ENCODE measurements at regions not wholly inside any gene's neighbourhood (a gene's known extent, or its start where the extent isn't known, plus 50 kb on each side); places are given as distances from the start of the nearest gene placed in this dataset.
"Not testable (repeated sequence)": the region's sequence is repeated elsewhere in the genome, so short reads cannot be mapped to it uniquely, and the experiment has no call there.

DNA sequence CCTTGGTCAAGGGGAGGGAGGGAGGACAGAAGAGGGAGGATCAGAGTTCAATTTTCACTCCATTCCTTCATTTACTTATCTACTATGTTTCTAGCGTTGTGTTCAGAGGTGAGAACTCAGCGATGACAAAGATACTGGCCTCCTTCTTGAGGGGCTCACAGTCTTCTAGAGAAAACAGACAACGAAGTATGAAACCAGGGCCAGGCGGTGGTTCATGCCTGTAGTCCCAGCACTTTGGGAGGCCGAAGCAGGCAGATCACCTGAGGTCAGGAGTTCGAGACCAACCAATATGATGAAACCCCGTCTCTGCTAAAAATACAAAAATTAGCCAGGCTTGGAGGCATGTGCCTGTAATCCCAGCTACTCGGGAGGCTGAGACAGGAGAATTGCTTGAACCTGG lies 277.4 kb downstream of the MYCN start:
- intact Hi-C loops (cut with micrococcal nuclease), result loop anchor here in 1 of 2 donors (1.0 kb wide), 1 partner anchor 277 kb away; the partner anchor contains the start of gene MYCN
- POLR2A ChIA-PET, H3K9me3 Mint-ChIP-seq: not testable (repeated sequence)

DNA sequence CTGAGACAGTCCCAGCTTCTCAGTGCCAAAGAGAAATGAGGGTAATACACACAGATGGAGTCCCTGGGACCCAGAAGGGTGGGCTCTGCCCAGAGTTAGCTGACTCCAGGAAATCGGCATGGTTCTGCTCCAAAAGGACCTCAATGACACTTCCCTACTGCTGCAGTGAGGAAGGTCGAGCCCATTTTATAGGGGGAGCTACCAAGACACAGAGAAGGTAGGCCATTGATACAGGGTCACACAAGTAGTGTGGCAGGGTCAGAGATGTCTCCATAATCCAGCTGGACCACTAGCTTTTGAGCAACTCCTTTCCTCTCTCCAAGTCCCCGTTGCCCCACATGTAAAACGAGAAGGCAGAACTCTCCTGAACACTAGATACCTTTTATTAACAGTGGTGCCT lies 276.9 kb downstream of the MYCN start:
- Mint-ChIP-seq H3K9me3 (peaks cover 0 to 6% (median 0%) of the 10 kb centered on the region in 11 donors), H3K4me3 (no peak overlapping the region), H3K4me1 (no peaks in the 10 kb centered on the region), H3K27me3 (peaks cover 0 to 15% (median 7%) of the 10 kb centered on the region in 5 donors), H3K27ac (no peak overlapping the region), H3K36me3 (no peaks in the 10 kb centered on the region)
- DNase-seq (no peak), ATAC-seq (no peak)
- H3K4me3 ChIP-seq (ENCODE audit: low read length), result no peak overlapping the region
- ChIA-PET CTCF (no interaction called here), POLR2A (no interaction called here)
- no peaks in the 10 kb centered on the region for H3K9me3 ChIP-seq (ENCODE audit: control insufficient read depth in 2 of 3, low read length in 3 of 3)
- no peak overlapping the region for H3K27ac ChIP-seq (ENCODE audit: low read depth, low read length)
- intact Hi-C loops (cut with micrococcal nuclease), result no loop called here
- H3K27me3 ChIP-seq (ENCODE audit: control insufficient read depth in 2 of 2, insufficient read depth in 2 of 2, low read length in 2 of 2), result no peaks in the 10 kb centered on the region
- no peaks in the 10 kb centered on the region for H3K36me3 ChIP-seq (ENCODE audit: control insufficient read depth in 2 of 3, insufficient read depth in 3 of 3, low read length in 3 of 3)
- no peaks in the 10 kb centered on the region for H3K4me1 ChIP-seq (ENCODE audit: control insufficient read depth in 2 of 2, insufficient read depth in 2 of 2, low read length in 2 of 2)

More for the DNA sequence above, 277.4 kb downstream of the MYCN start:
- ATAC-seq; H3K4me3 ChIP-seq (ENCODE audit: low read length); DNase-seq; H3K27ac ChIP-seq (ENCODE audit: low read depth, low read length); H3K36me3 ChIP-seq (ENCODE audit: control insufficient read depth in 2 of 3, insufficient read depth in 3 of 3, low read length in 3 of 3); H3K27me3 ChIP-seq (ENCODE audit: control insufficient read depth in 2 of 2, insufficient read depth in 2 of 2, low read length in 2 of 2); H3K4me3 Mint-ChIP-seq; H3K9me3 ChIP-seq (ENCODE audit: control insufficient read depth in 2 of 3, low read length in 3 of 3); H3K4me1 ChIP-seq (ENCODE audit: control insufficient read depth in 2 of 2, insufficient read depth in 2 of 2, low read length in 2 of 2); H3K4me1 Mint-ChIP-seq; CTCF ChIA-PET; H3K36me3 Mint-ChIP-seq; H3K27ac Mint-ChIP-seq: not testable (repeated sequence)
- peaks cover 0 to 15% (median 7%) of the 10 kb centered on the region in 5 donors for H3K27me3 Mint-ChIP-seq

DNA sequence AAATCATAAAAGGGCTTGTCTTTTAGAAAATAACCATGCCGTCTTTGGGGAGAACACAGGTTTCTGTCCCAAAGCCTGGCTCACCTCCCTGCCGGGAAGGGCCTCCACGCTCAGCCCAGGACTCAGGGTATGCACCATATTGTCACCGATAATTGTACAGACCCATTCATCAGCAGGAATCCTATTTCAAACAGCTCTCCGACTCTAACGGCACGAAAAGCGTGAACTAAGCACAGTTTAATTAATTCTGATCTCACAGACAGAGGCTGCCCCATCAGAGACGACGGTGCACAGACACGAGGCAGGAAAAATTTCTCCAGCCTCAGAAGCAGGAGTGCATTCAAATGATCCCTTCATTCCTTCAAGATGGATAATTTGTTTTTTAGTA lies 276.2 kb downstream of the MYCN start:
- Histone ChIP-seq H3K27ac (ENCODE audit: low read depth, low read length) (no peak overlapping the region), H3K4me1 (ENCODE audit: control insufficient read depth in 2 of 2, insufficient read depth in 2 of 2, low read length in 2 of 2) (no peaks in the 10 kb centered on the region), H3K9me3 (ENCODE audit: control insufficient read depth in 2 of 3, low read length in 3 of 3) (no peaks in the 10 kb centered on the region), H3K36me3 (ENCODE audit: control insufficient read depth in 2 of 3, insufficient read depth in 3 of 3, low read length in 3 of 3) (no peaks in the 10 kb centered on the region), H3K4me3 (ENCODE audit: low read length) (no peak overlapping the region), H3K27me3 (ENCODE audit: control insufficient read depth in 2 of 2, insufficient read depth in 2 of 2, low read length in 2 of 2) (no peaks in the 10 kb centered on the region)
- Mint-ChIP-seq H3K4me3 (no peak overlapping the region), H3K27me3 (peaks cover 0 to 12% (median 2%) of the 10 kb centered on the region in 5 donors), H3K36me3 (no peaks in the 10 kb centered on the region), H3K27ac (no peak overlapping the region), H3K9me3 (peaks cover 0 to 2% (median 0%) of the 10 kb centered on the region in 11 donors), H3K4me1 (no peaks in the 10 kb centered on the region)
- no peak for ATAC-seq
- no peak for DNase-seq
- ChIA-PET POLR2A (no interaction called here), CTCF (no interaction called here)
- intact Hi-C loops (cut with micrococcal nuclease), result no loop called here

DNA sequence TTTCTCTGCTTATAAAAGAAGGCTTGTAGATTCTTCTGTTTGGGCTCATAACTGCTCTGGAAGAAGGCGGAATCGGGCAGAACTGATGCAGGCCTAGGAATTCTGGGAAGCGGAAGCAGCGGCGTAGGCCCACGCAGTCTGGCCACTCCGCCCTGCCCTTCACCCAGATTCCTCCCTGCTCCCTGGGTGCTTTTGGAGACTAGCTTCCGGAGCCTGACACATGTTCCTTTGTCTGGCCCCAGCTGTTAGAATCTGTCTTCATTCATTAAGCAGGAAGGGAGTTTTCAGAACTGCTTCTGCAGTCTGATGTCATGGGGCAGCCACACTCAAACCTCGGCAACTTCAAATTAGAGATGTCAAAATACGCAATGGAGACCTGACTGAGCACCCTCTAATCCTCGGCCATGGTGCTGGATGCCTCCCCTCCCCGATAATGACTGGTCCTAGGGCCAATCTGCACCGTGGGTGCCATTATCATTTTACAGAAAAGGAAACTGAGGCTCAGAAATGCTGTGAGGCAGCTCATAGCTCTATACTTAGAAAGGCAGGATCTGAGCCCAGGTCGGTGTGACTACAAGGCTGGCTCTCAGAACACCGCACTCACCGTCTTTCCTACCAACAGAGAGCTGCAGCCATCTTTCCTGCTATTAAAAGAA lies 275.7 kb downstream of the MYCN start:
- H3K9me3 ChIP-seq (ENCODE audit: control insufficient read depth in 2 of 3, low read length in 3 of 3), result no peaks in the 10 kb centered on the region
- intact Hi-C loops (cut with micrococcal nuclease), result no loop called here
- no peak overlapping the region for H3K27ac ChIP-seq (ENCODE audit: low read depth, low read length)
- ChIA-PET POLR2A (no interaction called here), CTCF (no interaction called here)
- Mint-ChIP-seq H3K36me3 (no peaks in the 10 kb centered on the region), H3K4me1 (no peaks in the 10 kb centered on the region), H3K27ac (no peak overlapping the region), H3K27me3 (peaks cover 0 to 8% (median 0%) of the 10 kb centered on the region in 5 donors), H3K4me3 (no peak overlapping the region), H3K9me3 (peaks cover 0 to under 1% (median 0%) of the 10 kb centered on the region in 11 donors)
- no peaks in the 10 kb centered on the region for H3K36me3 ChIP-seq (ENCODE audit: control insufficient read depth in 2 of 3, insufficient read depth in 3 of 3, low read length in 3 of 3)
- ATAC-seq (no peak), DNase-seq (no peak)
- no peaks in the 10 kb centered on the region for H3K4me1 ChIP-seq (ENCODE audit: control insufficient read depth in 2 of 2, insufficient read depth in 2 of 2, low read length in 2 of 2)
- no peak overlapping the region for H3K4me3 ChIP-seq (ENCODE audit: low read length)
- H3K27me3 ChIP-seq (ENCODE audit: control insufficient read depth in 2 of 2, insufficient read depth in 2 of 2, low read length in 2 of 2), result no peaks in the 10 kb centered on the region

DNA sequence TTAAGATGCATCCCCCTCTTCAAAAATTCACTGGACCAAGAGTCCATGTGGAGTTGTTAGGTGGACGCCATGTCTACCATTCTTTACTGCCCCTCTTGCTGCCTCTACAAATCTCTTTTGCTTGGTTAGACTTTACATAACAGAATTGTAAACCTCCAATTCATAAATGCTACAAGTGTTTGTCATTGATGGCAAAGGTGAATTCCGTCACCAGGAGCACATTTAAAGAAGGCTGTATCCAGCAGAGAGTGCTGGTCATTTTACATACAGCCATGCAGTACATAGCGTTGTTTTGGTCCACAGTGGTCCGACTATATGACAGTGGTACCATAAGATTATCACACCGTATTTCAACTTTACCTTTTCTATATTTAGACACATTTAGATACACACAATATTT lies 274.5 kb downstream of the MYCN start:
- intact Hi-C loops (cut with micrococcal nuclease), result no loop called here

DNA sequence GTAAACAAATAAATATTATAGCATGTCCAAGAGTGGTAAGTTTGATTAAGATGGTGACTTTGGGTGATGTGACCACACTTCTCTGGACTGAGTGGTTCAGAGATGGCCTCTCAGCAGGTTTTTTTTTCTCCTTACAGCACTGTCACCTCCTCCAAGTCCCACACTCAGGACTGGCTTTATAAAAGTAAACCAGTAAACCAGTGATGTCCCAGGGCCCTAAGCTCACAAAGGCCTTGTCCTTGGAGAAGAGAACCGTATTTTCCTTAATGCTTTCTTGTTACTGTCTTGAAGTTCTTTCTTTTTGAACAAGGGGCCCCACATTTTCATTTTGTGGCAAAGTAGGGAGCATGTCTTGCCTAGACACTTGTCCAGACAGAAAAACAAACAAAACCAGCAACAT lies 274.0 kb downstream of the MYCN start:
- intact Hi-C loops (cut with micrococcal nuclease), result no loop called here
- H3K4me3 ChIP-seq (ENCODE audit: low read length), result no peak overlapping the region
- H3K36me3 ChIP-seq (ENCODE audit: control insufficient read depth in 2 of 3, insufficient read depth in 3 of 3, low read length in 3 of 3), result no peaks in the 10 kb centered on the region
- Mint-ChIP-seq H3K27me3 (peaks cover 0 to 8% (median 0%) of the 10 kb centered on the region in 5 donors), H3K27ac (no peak overlapping the region), H3K4me3 (no peak overlapping the region), H3K4me1 (no peaks in the 10 kb centered on the region), H3K36me3 (no peaks in the 10 kb centered on the region), H3K9me3 (peaks cover 0 to 4% (median 0%) of the 10 kb centered on the region in 11 donors)
- ChIA-PET CTCF (no interaction called here), POLR2A (no interaction called here)
- H3K9me3 ChIP-seq (ENCODE audit: control insufficient read depth in 2 of 3, low read length in 3 of 3), result no peaks in the 10 kb centered on the region
- H3K27me3 ChIP-seq (ENCODE audit: control insufficient read depth in 2 of 2, insufficient read depth in 2 of 2, low read length in 2 of 2), result no peaks in the 10 kb centered on the region
- DNase-seq, result no peak
- ATAC-seq, result no peak
- H3K27ac ChIP-seq (ENCODE audit: low read depth, low read length), result no peak overlapping the region
- no peaks in the 10 kb centered on the region for H3K4me1 ChIP-seq (ENCODE audit: control insufficient read depth in 2 of 2, insufficient read depth in 2 of 2, low read length in 2 of 2)

More for the DNA sequence above, 274.5 kb downstream of the MYCN start:
- Mint-ChIP-seq H3K27me3 (peaks cover 0 to 8% (median 0%) of the 10 kb centered on the region in 5 donors), H3K4me3 (no peak overlapping the region), H3K36me3 (no peaks in the 10 kb centered on the region), H3K9me3 (peaks cover 0 to 4% (median 0%) of the 10 kb centered on the region in 11 donors), H3K4me1 (no peaks in the 10 kb centered on the region), H3K27ac (no peak overlapping the region)
- ChIA-PET CTCF (no interaction called here), POLR2A (no interaction called here)
- Histone ChIP-seq H3K36me3 (ENCODE audit: control insufficient read depth in 2 of 3, insufficient read depth in 3 of 3, low read length in 3 of 3) (no peaks in the 10 kb centered on the region), H3K4me1 (ENCODE audit: control insufficient read depth in 2 of 2, insufficient read depth in 2 of 2, low read length in 2 of 2) (no peaks in the 10 kb centered on the region), H3K4me3 (ENCODE audit: low read length) (no peak overlapping the region), H3K27ac (ENCODE audit: low read depth, low read length) (no peak overlapping the region), H3K9me3 (ENCODE audit: control insufficient read depth in 2 of 3, low read length in 3 of 3) (no peaks in the 10 kb centered on the region), H3K27me3 (ENCODE audit: control insufficient read depth in 2 of 2, insufficient read depth in 2 of 2, low read length in 2 of 2) (no peaks in the 10 kb centered on the region)
- DNase-seq (no peak), ATAC-seq (no peak)

DNA sequence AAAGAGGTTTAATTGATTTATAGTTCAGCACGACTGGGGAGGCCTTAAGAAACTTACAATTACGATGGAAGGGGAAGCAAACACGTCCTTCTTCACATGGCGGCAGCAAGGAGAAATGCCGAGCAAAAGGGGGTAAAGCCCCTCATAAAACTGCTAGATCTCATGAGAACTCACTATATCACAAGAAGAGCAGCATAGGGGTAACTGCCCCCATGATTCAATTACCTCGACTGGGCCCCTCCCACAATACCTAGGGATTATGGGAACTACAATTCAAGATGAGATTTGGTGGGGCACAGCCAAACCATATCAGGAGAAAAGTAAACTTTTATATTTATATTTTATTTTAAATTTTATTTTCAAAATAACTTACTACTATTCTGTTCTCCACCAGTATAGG lies 272.0 kb downstream of the MYCN start:
- no peak overlapping the region for H3K27ac ChIP-seq (ENCODE audit: low read depth, low read length)
- no peaks in the 10 kb centered on the region for H3K9me3 ChIP-seq (ENCODE audit: control insufficient read depth in 2 of 3, low read length in 3 of 3)
- DNase-seq, result no peak
- POLR2A ChIA-PET, result no interaction called here
- CTCF ChIA-PET, result no interaction called here
- intact Hi-C loops (cut with micrococcal nuclease), result no loop called here
- H3K4me3 ChIP-seq (ENCODE audit: low read length), result no peak overlapping the region
- no peaks in the 10 kb centered on the region for H3K36me3 ChIP-seq (ENCODE audit: control insufficient read depth in 2 of 3, insufficient read depth in 3 of 3, low read length in 3 of 3)
- H3K4me1 Mint-ChIP-seq, result no peaks in the 10 kb centered on the region
- H3K4me1 ChIP-seq (ENCODE audit: control insufficient read depth in 2 of 2, insufficient read depth in 2 of 2, low read length in 2 of 2), result no peaks in the 10 kb centered on the region
- peaks cover 0 to 9% (median 2%) of the 10 kb centered on the region in 11 donors for H3K9me3 Mint-ChIP-seq
- ATAC-seq, result no peak
- H3K36me3 Mint-ChIP-seq, result no peaks in the 10 kb centered on the region
- no peak overlapping the region for H3K4me3 Mint-ChIP-seq
- H3K27me3 ChIP-seq (ENCODE audit: control insufficient read depth in 2 of 2, insufficient read depth in 2 of 2, low read length in 2 of 2), result no peaks in the 10 kb centered on the region
- peaks cover 0 to 8% (median under 1%) of the 10 kb centered on the region in 5 donors for H3K27me3 Mint-ChIP-seq
- no peak overlapping the region for H3K27ac Mint-ChIP-seq

All from naive thymus-derived CD4-positive, alpha-beta T cell (primary cell).